IPS-18a (cell line): ENCODE measurements at regions not wholly inside any gene's neighbourhood (a gene's known extent, or its start where the extent isn't known, plus 50 kb on each side); places are given as distances from the start of the nearest gene placed in this dataset.

ENCODE experiments used
- H3K27ac ChIP-seq: one replicate; pipeline ENCODE4 v1.5.1; 2013; ENCODE audit warnings: low read length
- H3K27me3 ChIP-seq: one replicate; pipeline ENCODE4 v1.6.1; 2013; ENCODE audit warnings: mild to moderate bottlenecking, low read length; ENCODE audit not compliant: control insufficient read depth, insufficient read depth
- H3K36me3 ChIP-seq: one replicate; pipeline ENCODE4 v1.6.1; 2013; ENCODE audit warnings: low read depth, low read length; ENCODE audit not compliant: control insufficient read depth
- H3K4me1 ChIP-seq: one replicate; pipeline ENCODE4 v1.6.1; 2013; ENCODE audit warnings: low read depth, low read length; ENCODE audit not compliant: control insufficient read depth
- H3K4me3 ChIP-seq: one replicate; pipeline ENCODE4 v1.5.1; 2013; ENCODE audit warnings: low read length
- H3K9ac ChIP-seq: one replicate; pipeline ENCODE4 v1.6.1; 2013; ENCODE audit warnings: mild to moderate bottlenecking, low read length, moderate library complexity
- H3K9me3 ChIP-seq: one replicate; pipeline ENCODE4 v1.6.1; 2013; ENCODE audit warnings: low read depth, low read length; ENCODE audit not compliant: control insufficient read depth

DNA sequence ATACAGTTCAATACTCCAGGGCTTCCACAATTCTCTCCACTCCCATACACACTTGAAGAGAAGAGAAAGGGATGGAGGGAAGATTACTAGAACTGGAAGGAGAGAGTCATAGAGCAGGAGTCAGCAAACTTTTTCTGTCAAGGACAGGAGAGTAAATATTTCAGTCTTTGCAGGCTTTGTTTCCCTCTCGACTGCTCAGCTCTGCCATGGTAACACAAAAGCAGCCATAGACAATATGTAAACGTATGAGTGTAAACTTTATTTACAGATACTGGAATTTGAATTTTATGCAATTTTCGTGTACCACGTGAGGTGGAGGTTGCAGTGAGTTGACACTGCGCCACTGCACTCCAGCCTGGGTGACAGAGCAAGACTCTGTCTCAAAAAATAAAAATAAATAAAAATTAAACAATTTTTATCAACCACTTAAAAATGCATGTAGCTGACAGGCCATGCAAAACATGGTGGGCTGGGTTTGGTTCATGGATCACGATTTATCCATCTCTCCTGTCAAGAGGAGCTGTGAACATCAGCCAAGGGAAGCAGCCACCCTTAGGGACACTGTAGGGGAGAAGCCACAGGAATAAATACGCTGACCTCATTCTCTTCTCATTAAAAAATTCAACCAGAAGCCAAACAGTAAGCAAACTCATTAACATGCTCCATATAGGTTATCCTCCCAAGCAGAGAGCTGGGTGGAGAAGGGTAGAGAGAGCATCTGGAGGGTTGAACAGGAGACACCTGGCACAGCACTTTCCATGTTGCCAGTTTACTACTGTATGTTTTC, 266.4 kb upstream of the FN1 start:
- Histone ChIP-seq H3K27me3 (no peaks in the 10 kb centered on the region), H3K4me3 (no peak overlapping the region), H3K36me3 (no peaks in the 10 kb centered on the region), H3K27ac (no peak overlapping the region), H3K4me1 (no peaks in the 10 kb centered on the region), H3K9ac (no peak overlapping the region), H3K9me3 (no peaks in the 10 kb centered on the region)

DNA sequence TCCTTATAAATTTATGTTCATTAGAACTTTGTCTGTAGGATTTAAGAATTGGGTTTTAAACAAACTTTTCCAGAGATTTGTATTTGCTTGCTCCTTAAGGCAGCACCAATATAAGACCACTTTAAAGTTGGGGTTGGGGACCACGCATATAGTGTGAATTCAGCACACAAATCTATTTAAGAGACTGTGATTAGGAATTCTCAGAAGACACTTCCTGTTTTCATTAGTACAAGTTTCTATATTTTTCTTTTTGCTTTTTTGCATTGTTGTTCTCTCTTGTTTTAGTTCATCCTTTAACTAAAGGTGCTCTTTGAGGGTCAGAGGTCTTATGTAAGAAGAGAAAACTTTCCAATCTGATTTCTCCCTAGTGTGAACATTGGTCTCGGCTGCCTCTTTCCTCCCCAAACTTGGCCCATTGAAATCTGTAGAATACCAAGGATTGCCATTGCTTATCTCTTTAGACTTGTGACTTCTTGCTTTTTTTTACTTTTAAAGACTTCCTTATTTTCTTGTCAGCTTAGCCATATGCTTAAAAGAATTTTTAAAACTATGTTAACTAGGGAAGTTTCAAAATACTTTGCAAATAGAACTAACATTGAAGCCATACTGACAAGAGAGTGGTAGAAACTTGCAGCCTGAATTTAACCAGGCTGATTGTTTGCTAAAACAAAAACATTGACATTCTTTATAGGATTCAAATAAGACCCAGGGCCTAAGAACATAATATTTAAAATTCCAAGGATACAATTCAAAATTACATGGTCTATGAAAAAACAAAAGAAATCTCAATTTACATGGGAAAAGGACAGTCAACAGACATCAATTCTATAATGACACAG, 264.1 kb upstream of the FN1 start:
- H3K4me1 ChIP-seq: no peaks in the 10 kb centered on the region
- H3K9me3 ChIP-seq: no peaks in the 10 kb centered on the region
- H3K4me3 ChIP-seq: no peak overlapping the region
- H3K36me3 ChIP-seq: no peaks in the 10 kb centered on the region
- H3K9ac ChIP-seq: no peak overlapping the region
- H3K27ac ChIP-seq: no peak overlapping the region
- H3K27me3 ChIP-seq: no peaks in the 10 kb centered on the region

- no peaks in the 10 kb centered on the region for H3K4me1 ChIP-seq
- no peaks in the 10 kb centered on the region for H3K27me3 ChIP-seq
- H3K9me3 ChIP-seq: no peaks in the 10 kb centered on the region
- no peak overlapping the region for H3K27ac ChIP-seq
- H3K9ac ChIP-seq: no peak overlapping the region
- H3K4me3 ChIP-seq: no peak overlapping the region
- H3K36me3 ChIP-seq: no peaks in the 10 kb centered on the region
Measured at GRCh38 chr2:215699018-215699417, 263.1 kb upstream of the FN1 start.

DNA sequence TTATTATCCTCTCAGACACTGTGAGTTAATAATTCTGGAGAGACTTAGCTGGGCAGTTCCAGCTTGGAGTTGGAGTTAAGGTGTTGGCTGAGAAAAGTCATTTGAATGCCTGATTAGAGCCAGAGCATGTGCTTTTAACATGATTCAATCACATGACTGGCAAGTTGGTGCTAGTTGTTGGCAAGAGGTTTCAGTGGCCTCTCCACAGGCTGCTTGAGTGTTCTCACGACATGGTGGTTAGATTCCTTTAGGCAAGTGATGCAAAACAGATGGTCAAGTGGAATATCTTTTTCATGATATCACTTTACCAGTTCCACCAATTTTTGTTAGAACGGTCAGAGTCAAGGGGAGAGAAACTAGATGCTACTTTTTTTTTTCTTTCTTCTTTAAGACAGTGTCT, 262.7 kb upstream of the FN1 start:
- Histone ChIP-seq H3K27me3 (no peaks in the 10 kb centered on the region), H3K9me3 (no peaks in the 10 kb centered on the region), H3K27ac (no peak overlapping the region), H3K36me3 (no peaks in the 10 kb centered on the region), H3K9ac (no peak overlapping the region), H3K4me3 (no peak overlapping the region), H3K4me1 (no peaks in the 10 kb centered on the region)

DNA sequence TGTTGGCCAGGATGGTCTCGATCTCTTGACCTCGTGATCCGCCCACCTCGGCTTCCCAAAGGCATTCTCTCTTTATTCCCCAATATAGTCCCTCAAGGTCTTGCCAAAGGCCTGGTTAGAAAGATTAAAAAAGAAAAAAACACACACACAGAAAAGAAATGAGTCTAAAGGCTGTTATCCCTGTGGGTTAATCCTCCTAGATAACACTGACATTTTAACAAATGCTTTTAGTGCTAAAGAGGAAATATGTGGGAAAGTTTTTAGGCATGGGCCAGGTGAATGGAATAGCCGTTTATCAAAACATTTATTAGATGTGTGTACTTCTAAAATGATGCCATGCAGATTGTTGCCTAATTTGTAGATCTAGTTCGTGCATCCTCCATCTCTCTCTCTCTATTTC, 261.6 kb upstream of the FN1 start:
- Histone ChIP-seq H3K4me1 (no peaks in the 10 kb centered on the region), H3K4me3 (no peak overlapping the region), H3K27me3 (no peaks in the 10 kb centered on the region), H3K9me3 (no peaks in the 10 kb centered on the region), H3K36me3 (no peaks in the 10 kb centered on the region), H3K9ac (no peak overlapping the region), H3K27ac (no peak overlapping the region)

- Histone ChIP-seq H3K4me3 (no peak overlapping the region), H3K4me1 (no peaks in the 10 kb centered on the region), H3K36me3 (no peaks in the 10 kb centered on the region), H3K27me3 (no peaks in the 10 kb centered on the region), H3K9ac (no peak overlapping the region), H3K27ac (no peak overlapping the region), H3K9me3 (no peaks in the 10 kb centered on the region)
Measured at GRCh38 chr2:215697003-215697402, 261.1 kb upstream of the FN1 start.

DNA sequence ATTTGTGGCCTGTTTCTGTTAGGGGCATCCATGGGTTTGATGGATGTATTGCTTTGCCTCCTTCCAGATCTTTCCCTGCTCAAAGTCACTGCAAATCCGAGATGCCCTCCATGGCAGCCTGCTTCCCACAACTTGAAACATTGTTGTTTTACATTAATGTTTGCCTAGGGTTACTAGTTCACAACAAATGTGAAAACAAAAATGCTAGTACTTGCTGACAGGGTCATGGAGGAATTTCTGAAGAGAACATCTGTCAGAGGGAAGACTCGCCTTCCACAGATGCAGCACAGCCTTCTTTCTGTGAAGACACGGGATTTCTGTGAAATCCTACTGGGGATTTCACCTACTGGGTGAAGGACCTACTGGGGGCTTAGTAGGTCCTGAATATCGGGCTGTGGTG, 260.0 kb upstream of the FN1 start:
- H3K4me3 ChIP-seq: no peak overlapping the region
- no peaks in the 10 kb centered on the region for H3K4me1 ChIP-seq
- H3K36me3 ChIP-seq: no peaks in the 10 kb centered on the region
- no peak overlapping the region for H3K27ac ChIP-seq
- no peak overlapping the region for H3K9ac ChIP-seq
- no peaks in the 10 kb centered on the region for H3K9me3 ChIP-seq
- H3K27me3 ChIP-seq: no peaks in the 10 kb centered on the region

GRCh38 chr2:215693999-215694580, 258.2 kb upstream of the FN1 start:
- H3K36me3 ChIP-seq: no peaks in the 10 kb centered on the region
- H3K27me3 ChIP-seq: no peaks in the 10 kb centered on the region
- H3K9me3 ChIP-seq: no peaks in the 10 kb centered on the region
- H3K4me3 ChIP-seq: no peak overlapping the region
- no peaks in the 10 kb centered on the region for H3K4me1 ChIP-seq
- H3K27ac ChIP-seq: no peak overlapping the region
- H3K9ac ChIP-seq: no peak overlapping the region

DNA sequence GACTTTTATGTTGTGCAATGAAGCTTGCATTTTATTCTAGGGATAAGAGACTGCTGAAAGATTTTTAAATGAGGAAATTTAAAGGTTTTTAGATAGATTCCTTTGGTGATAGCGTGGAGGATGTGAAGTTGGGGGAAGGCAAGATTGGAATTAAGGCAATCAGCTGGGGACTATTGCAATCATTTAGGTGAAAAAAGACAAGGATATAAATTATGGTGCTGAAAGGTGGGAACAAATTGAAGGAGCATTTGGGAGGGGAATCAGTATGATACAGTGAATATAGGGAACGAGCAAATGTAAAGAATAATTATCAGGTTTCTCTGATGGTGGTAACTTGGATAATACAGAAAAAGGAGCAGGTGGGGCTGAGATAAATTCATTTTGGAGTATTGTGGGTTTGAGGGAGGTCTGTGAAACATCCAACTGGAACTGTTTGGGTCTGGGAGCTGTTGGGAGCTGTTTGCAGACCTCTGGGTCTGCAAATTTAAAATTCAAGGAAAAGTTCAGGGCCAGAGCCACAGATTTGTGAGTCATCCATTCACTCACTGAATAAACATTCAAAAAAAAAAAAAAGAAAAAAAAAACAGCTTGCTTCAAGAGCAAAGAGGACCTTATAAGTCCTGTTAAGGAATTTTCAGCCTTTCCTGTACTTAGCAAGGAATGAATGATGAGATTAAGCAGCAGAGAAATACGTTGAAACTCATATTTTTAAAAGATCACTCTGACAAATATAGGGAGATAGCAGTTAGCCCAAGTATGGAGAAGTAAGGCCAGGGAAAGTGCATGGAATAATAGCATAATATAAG, 257.5 kb upstream of the FN1 start:
- Histone ChIP-seq H3K27me3 (no peaks in the 10 kb centered on the region), H3K4me1 (no peaks in the 10 kb centered on the region), H3K9me3 (no peaks in the 10 kb centered on the region), H3K4me3 (no peak overlapping the region), H3K9ac (no peak overlapping the region), H3K36me3 (no peaks in the 10 kb centered on the region), H3K27ac (no peak overlapping the region)

DNA sequence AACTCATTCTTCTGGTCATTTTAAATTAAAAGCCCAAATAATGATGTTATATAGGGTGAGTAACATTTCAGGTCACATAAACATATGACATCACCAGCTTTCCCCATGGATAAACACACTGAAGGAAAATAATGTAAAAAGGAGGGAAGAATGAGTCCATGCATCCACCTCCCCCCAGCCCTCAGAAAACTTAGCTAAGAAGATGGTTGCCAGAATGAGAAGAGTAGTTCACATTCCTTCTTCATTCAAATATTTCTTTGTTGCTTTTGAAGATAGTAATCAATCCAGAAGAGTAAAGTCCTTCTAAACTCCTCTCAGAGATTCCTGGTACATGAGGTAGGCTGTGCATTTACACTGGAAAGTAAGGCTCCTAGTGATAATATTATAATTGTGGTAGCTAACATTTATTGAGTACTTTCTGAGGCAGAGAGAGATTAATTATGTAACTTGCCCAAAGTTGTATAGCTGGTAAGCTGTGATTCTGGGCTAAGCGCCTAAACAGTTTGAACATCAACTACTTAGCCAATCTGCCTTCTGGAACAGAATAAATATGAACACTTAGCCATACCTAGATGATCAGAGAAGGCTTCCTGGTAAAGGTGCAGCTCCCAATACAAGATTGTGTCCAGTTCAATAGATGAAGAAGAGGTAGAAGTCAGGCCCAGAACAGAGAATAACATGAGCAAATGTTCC, 256.7 kb upstream of the FN1 start:
- H3K4me1 ChIP-seq: no peaks in the 10 kb centered on the region
- no peak overlapping the region for H3K4me3 ChIP-seq
- no peak overlapping the region for H3K27ac ChIP-seq
- no peaks in the 10 kb centered on the region for H3K36me3 ChIP-seq
- H3K9ac ChIP-seq: no peak overlapping the region
- H3K9me3 ChIP-seq: no peaks in the 10 kb centered on the region
- no peaks in the 10 kb centered on the region for H3K27me3 ChIP-seq

DNA sequence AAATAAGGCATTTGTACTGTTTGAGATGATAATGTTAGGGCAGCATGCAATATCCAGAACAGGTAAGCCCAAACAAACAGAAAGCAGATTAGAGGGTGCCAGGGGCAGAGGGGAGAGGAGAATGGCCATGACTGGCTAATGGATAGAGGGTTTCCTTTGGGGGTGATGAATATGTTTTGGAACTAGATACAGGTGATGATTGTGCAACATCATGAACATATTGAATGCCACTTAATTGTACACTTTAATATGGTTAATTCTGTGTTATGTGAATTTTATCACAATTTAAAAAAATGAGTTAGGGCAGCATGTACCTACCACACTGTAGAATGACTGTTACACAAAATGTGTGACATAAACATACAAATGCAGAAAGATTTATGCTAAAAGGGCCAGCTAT, 255.5 kb upstream of the FN1 start:
- H3K4me3 ChIP-seq: no peak overlapping the region
- no peaks in the 10 kb centered on the region for H3K36me3 ChIP-seq
- no peak overlapping the region for H3K9ac ChIP-seq
- no peaks in the 10 kb centered on the region for H3K4me1 ChIP-seq
- no peaks in the 10 kb centered on the region for H3K27me3 ChIP-seq
- no peaks in the 10 kb centered on the region for H3K9me3 ChIP-seq
- no peak overlapping the region for H3K27ac ChIP-seq
